ENCODE measurements at regions not wholly inside any gene's neighbourhood (a gene's known extent, or its start where the extent isn't known, plus 50 kb on each side); places are given as distances from the start of the nearest gene placed in this dataset.

DNA sequence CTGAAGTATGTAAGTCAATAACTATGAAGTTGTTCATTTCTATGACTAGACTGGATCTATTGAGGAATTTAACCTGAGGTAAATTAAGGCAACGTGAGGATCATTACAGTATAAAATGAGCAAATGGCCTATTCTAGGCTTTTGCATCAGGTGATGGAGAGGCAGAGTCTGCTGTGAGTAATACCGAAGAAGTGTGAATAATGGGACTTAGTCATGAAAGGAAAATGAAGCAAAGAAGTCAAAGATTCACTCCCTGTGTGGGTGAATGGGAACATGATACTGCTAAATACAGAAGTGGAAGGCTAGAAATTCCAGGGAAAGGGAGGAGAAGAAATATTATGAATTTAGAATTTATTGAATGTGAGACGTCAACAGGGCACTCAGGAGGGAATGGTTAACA, 774.1 kb downstream of the LIG4 start:
- no peaks in the 10 kb centered on the region for H3K4me1 ChIP-seq
- intact Hi-C loops (cut with micrococcal nuclease), result no loop called here
- DNase-seq, result no peak
- H3K27ac ChIP-seq (replicated peaks), result no peak overlapping the region
- H3K36me3 ChIP-seq, result no peaks in the 10 kb centered on the region
- no peaks in the 10 kb centered on the region for H3K27me3 ChIP-seq (ENCODE audit: low read depth)
- TF ChIP-seq, protein P1, sequence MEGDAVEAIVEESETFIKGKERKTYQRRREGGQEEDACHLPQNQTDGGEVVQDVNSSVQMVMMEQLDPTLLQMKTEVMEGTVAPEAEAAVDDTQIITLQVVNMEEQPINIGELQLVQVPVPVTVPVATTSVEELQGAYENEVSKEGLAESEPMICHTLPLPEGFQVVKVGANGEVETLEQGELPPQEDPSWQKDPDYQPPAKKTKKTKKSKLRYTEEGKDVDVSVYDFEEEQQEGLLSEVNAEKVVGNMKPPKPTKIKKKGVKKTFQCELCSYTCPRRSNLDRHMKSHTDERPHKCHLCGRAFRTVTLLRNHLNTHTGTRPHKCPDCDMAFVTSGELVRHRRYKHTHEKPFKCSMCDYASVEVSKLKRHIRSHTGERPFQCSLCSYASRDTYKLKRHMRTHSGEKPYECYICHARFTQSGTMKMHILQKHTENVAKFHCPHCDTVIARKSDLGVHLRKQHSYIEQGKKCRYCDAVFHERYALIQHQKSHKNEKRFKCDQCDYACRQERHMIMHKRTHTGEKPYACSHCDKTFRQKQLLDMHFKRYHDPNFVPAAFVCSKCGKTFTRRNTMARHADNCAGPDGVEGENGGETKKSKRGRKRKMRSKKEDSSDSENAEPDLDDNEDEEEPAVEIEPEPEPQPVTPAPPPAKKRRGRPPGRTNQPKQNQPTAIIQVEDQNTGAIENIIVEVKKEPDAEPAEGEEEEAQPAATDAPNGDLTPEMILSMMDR (IDR thresholded peaks at IDR 0.05; ENCODE audit: borderline replicate concordance), result no peak
- H3K9me3 ChIP-seq (replicated peaks), result no peaks in the 10 kb centered on the region
- H3K4me3 ChIP-seq, result no peak overlapping the region

DNA sequence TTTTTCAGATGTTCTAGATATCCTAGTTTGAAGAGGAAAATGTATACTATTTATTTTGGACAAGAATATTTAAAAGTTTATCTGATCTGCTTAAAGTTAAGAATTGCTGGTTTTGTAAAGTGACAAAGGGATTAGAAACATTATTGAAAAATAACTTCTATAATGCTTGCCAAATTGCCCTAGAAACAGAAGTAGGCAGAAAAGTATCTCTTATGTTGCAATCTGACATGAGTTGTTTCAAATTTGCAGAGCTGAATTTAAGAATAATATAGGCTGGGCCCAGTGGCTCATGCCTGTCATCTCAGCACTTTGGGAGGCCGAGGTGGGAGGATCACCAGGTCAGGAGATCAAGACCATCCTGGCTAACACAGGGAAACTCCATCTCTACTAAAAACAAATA, 777.1 kb downstream of the LIG4 start:
- no peak overlapping the region for H3K27ac ChIP-seq (replicated peaks)
- TF ChIP-seq, protein P1 (IDR thresholded peaks at IDR 0.05; ENCODE audit: borderline replicate concordance), result no peak
- H3K27me3 ChIP-seq (ENCODE audit: low read depth), result no peaks in the 10 kb centered on the region
- intact Hi-C loops (cut with micrococcal nuclease), result no loop called here
- no peaks in the 10 kb centered on the region for H3K9me3 ChIP-seq (replicated peaks)
- no peak overlapping the region for H3K4me3 ChIP-seq
- H3K4me1 ChIP-seq, result no peaks in the 10 kb centered on the region
- no peak for DNase-seq
- H3K36me3 ChIP-seq, result no peaks in the 10 kb centered on the region

DNA sequence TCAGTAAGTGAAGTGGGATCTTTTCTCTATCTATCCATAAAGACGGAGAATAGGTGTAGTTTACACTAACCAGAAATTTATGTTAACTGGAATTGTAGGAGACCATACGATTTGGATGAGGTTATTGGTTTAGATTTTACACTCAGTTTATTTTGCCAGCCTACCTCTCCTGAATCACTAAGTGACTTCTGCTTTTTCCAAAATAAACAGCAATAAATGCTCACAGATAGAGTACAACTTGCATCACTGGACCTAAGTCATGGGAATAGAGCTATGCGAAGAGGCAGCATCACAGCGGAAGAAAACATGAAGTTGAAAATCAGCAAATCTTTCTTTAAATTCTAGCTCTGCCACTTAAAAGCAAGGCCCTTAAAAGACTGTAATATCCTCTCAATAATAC, 781.0 kb downstream of the LIG4 start:
- H3K4me3 ChIP-seq, result no peak overlapping the region
- intact Hi-C loops (cut with micrococcal nuclease), result no loop called here
- no peaks in the 10 kb centered on the region for H3K27me3 ChIP-seq (ENCODE audit: low read depth)
- H3K4me1 ChIP-seq, result no peaks in the 10 kb centered on the region
- H3K9me3 ChIP-seq (replicated peaks), result peaks cover 2% of the 10 kb centered on the region
- no peak for DNase-seq
- H3K36me3 ChIP-seq, result no peaks in the 10 kb centered on the region
- TF ChIP-seq, protein P1 (IDR thresholded peaks at IDR 0.05; ENCODE audit: borderline replicate concordance), result no peak
- H3K27ac ChIP-seq (replicated peaks), result no peak overlapping the region

DNA sequence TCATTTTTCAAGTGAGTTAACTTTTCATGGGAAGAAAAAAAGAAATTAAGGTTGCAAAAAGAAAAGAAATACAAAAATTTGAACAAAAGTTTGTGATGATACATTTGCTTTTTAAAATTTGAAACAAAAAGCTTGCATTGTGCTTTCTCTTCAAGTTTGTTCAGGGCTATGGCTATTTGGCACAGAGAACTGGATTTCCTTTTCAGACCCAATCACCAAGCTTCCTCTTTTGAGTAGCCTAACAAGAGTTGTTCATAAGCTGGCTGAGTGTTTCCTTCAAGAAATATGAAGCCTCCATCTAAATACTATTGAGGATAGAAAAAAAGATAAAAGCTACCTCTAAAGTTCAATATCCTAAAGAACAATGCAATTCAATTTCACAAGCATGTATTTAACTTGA, 787.8 kb downstream of the LIG4 start:
- DNase-seq, result no peak
- intact Hi-C loops (cut with micrococcal nuclease), result no loop called here
- H3K4me1 ChIP-seq, result no peaks in the 10 kb centered on the region

DNA sequence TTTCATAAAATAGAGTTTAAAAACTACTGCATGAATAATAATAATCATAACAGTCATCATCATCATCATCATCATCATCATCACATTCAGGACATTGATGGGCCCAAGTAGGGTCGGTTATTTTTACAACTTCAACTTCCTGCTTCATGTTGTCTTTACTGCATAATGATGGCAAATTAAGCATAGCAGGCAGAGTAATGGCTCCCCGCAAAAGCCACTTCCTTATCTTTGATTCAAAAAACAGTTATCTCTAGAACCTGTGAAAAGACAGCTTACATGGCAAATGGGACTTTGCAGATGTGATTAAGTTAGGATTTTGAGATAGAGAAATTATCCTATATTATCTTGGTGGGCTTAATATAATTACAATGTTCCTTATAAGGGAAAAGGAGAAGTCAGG, 792.9 kb downstream of the LIG4 start:
- Histone ChIP-seq H3K27ac (replicated peaks) (no peak overlapping the region), H3K36me3 (no peaks in the 10 kb centered on the region), H3K4me3 (no peak overlapping the region), H3K27me3 (ENCODE audit: low read depth) (no peaks in the 10 kb centered on the region), H3K4me1 (no peaks in the 10 kb centered on the region), H3K9me3 (replicated peaks) (peaks cover 7% of the 10 kb centered on the region)
- intact Hi-C loops (cut with micrococcal nuclease), result no loop called here
- TF ChIP-seq, protein P1 (IDR thresholded peaks at IDR 0.05; ENCODE audit: borderline replicate concordance), result no peak
- DNase-seq, result no peak

More for the DNA sequence above, 787.8 kb downstream of the LIG4 start:
- no peaks in the 10 kb centered on the region for H3K27me3 ChIP-seq (ENCODE audit: low read depth)
- H3K9me3 ChIP-seq (replicated peaks), result peaks cover 9% of the 10 kb centered on the region
- H3K36me3 ChIP-seq, result no peaks in the 10 kb centered on the region
- H3K27ac ChIP-seq (replicated peaks), result no peak overlapping the region
- no peak overlapping the region for H3K4me3 ChIP-seq
- TF ChIP-seq, protein P1 (IDR thresholded peaks at IDR 0.05; ENCODE audit: borderline replicate concordance), result no peak

DNA sequence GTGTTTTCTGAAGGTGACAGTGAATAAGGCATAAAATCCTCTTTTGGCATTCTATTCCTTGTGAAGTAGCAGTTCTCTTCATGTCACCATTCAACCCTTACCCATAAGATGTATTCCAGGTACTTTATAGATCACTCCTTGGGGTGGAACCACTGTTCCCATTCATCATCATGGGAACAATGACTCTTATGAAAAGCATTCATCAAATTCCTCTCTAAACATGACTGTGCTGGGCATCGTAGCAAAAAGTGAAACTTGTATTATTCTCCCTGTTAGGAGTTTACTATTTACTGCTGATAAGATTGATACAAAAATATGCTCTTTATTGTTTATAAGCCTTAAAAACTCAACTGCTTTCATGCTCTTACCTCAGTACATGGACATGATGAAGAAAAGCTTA, 793.4 kb downstream of the LIG4 start:
- no peak overlapping the region for H3K27ac ChIP-seq (replicated peaks)
- H3K27me3 ChIP-seq (ENCODE audit: low read depth), result no peaks in the 10 kb centered on the region
- DNase-seq, result no peak
- H3K4me3 ChIP-seq, result no peak overlapping the region
- peaks cover 7% of the 10 kb centered on the region for H3K9me3 ChIP-seq (replicated peaks)
- intact Hi-C loops (cut with micrococcal nuclease), result no loop called here
- no peaks in the 10 kb centered on the region for H3K36me3 ChIP-seq
- no peaks in the 10 kb centered on the region for H3K4me1 ChIP-seq
- TF ChIP-seq, protein P1 (IDR thresholded peaks at IDR 0.05; ENCODE audit: borderline replicate concordance), result no peak

Data from left ventricle myocardium inferior (tissue), 1 donor.